Mesodermal cell (in vitro differentiated cells): ENCODE measurements at regions not wholly inside any gene's neighbourhood (a gene's known extent, or its start where the extent isn't known, plus 50 kb on each side); places are given as distances from the start of the nearest gene placed in this dataset.

Experiments
- H3K27ac ChIP-seq: 2 replicates; pipeline ENCODE4 v1.7.0; 2013; ENCODE audit warnings: mild to moderate bottlenecking, low read depth, low read length, moderate library complexity; ENCODE audit not compliant: severe bottlenecking
- H3K36me3 ChIP-seq: 2 replicates; pipeline ENCODE4 v1.7.1; 2013; ENCODE audit warnings: mild to moderate bottlenecking, low read length, moderate library complexity; ENCODE audit not compliant: control insufficient read depth, insufficient read depth
- H3K4me1 ChIP-seq: one replicate; pipeline ENCODE4 v1.7.1; 2013; ENCODE audit warnings: mild to moderate bottlenecking, low read length; ENCODE audit not compliant: insufficient read depth, control insufficient read depth, poor library complexity, severe bottlenecking
- H3K4me3 ChIP-seq: 2 replicates; pipeline ENCODE4 v1.7.0; 2013; ENCODE audit warnings: low read length, control low read depth, mild to moderate bottlenecking; ENCODE audit not compliant: insufficient read depth, poor library complexity, severe bottlenecking; ENCODE audit errors: extremely low read depth
- H3K9me3 ChIP-seq: 2 replicates; pipeline ENCODE4 v1.7.1; 2013; ENCODE audit warnings: mild to moderate bottlenecking, low read length, moderate library complexity; ENCODE audit not compliant: control insufficient read depth
- WGBS, 2 experiments: methylation state at CpG; one replicate each; pipeline ENCODE4 v1.1.5; 2013; ENCODE audit warnings: missing lambda C conversion rate in 2 of 2; ENCODE audit not compliant: insufficient coverage in 2 of 2; 5-methylcytosine and 5-hydroxymethylcytosine counted together

DNA sequence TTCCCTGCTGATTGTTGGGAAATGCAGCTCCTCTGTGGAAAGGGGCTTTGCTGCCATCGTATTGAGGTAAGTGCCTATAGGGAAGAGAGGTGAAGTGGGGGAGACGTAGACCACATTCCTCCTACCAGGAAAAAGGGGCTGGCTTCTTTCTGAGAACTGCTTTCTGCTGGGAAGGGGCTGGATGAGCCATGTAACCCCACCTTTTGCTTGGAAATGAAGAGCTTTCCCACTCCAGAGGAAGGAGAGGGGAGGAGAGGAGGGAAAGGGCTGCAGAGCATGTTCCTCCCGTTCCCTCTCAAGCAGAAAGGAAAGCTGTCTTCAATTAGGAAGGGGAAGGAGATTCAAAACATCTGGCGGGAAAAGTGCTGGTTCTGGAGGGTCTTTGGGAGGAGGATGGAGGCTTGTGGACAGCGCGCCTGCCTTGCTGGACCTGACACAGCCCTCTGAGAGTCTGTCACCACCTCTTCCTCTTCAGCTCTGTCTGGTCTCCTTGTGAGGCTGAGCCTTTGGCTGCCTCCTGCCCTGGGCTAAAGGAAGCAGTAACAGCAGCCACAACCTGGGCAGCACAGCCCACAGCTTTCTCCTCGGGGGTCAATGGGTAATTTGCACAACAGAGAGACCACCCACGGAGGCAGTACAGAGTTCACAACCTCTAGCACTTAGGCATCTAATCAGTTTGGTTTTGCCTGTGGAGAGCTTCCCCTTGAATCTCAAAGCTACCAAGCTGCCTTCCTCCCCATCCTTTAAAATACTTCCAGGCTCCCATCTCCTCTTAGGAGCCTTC is 410.0 kb upstream of the TNP1 start:
- Histone ChIP-seq H3K36me3 (no peaks in the 10 kb centered on the region), H3K4me3 (no peak overlapping the region), H3K9me3 (peaks cover 22% of the 10 kb centered on the region), H3K4me1 (no peaks in the 10 kb centered on the region), H3K27ac (no peak overlapping the region)
- WGBS, 2 experiments: 16 to 31% methylated on average over 5 of the region's 8 CpGs

- no peak overlapping the region for H3K4me3 ChIP-seq
- H3K4me1 ChIP-seq: no peaks in the 10 kb centered on the region
- peaks cover 19% of the 10 kb centered on the region for H3K9me3 ChIP-seq
- WGBS, 2 experiments: 82 to 90% methylated on average over 6 of the region's 7 CpGs
- no peak overlapping the region for H3K27ac ChIP-seq
- no peaks in the 10 kb centered on the region for H3K36me3 ChIP-seq
Observed at GRCh38 chr2:217268978-217269377, 409.1 kb upstream of the TNP1 start.

- H3K27ac ChIP-seq: no peak overlapping the region
- H3K4me1 ChIP-seq: no peaks in the 10 kb centered on the region
- no CpG with 5 or more reads among the region's 1 CpG for WGBS, 2 experiments
- no peaks in the 10 kb centered on the region for H3K36me3 ChIP-seq
- H3K4me3 ChIP-seq: no peak overlapping the region
- peaks cover 19% of the 10 kb centered on the region for H3K9me3 ChIP-seq
Observed at GRCh38 chr2:217267758-217268157, 407.9 kb upstream of the TNP1 start.

DNA sequence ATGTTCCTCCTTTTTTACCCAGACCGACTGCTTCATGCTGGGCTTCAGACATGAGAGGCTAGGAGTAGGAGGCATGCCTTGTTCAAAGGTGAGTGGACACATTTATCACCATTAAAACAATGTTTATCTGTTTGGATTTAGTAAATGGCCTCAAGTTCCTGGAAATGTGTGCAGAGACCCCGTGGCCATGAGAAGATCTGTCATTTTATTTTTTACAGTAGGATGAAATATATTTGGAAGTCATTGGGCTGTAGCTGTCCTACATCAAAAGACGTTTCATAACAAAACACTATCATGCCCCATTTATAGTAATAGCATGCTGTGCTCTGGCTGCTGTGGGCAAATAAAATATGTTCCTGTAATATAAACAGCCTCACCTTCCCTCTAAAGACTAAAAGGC is 403.9 kb upstream of the TNP1 start:
- no CpG with 5 or more reads among the region's 3 CpGs for WGBS, 2 experiments
- Histone ChIP-seq H3K4me3 (no peak overlapping the region), H3K36me3 (no peaks in the 10 kb centered on the region), H3K27ac (no peak overlapping the region), H3K4me1 (no peaks in the 10 kb centered on the region), H3K9me3 (peaks cover 19% of the 10 kb centered on the region)

DNA sequence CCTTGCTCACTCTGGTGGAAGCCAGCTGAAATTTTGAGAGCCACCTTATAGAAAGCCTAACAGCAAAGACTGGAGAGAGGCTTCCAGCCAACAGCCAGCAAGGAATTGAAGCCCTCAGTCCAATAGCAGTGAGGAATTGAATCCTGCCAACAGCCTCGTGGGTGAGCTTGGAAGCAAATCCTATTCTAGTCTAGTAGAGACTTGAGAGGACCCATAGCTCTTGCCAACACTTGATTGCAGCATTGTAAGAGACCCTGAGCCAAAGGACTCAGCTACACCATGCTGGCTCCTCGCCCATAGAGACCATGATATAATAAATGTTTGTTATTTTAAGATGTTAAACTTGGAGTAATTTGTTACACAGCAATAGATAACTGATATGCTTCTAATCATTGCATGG is 403.0 kb upstream of the TNP1 start:
- whole genome bisulfite sequencing, 2 experiments: 60% methylated on average over 1 of the region's 2 CpGs; no CpG with 5 or more reads in 1 of the 2 experiments
- H3K4me3 ChIP-seq: no peak overlapping the region

GRCh38 chr2:217261452-217261851 is 401.6 kb upstream of the TNP1 start:
- H3K4me1 ChIP-seq: no peaks in the 10 kb centered on the region
- no peaks in the 10 kb centered on the region for H3K36me3 ChIP-seq
- H3K27ac ChIP-seq: no peak overlapping the region
- H3K9me3 ChIP-seq: no peaks in the 10 kb centered on the region
- 90 to 93% methylated on average over 4 of the region's 4 CpGs for WGBS, 2 experiments
- H3K4me3 ChIP-seq: no peak overlapping the region

More for the DNA sequence above, 403.0 kb upstream of the TNP1 start:
- Histone ChIP-seq H3K36me3 (no peaks in the 10 kb centered on the region), H3K27ac (no peak overlapping the region), H3K4me1 (no peaks in the 10 kb centered on the region), H3K9me3 (peaks cover 12% of the 10 kb centered on the region)

- Histone ChIP-seq H3K36me3 (no peaks in the 10 kb centered on the region), H3K9me3 (no peaks in the 10 kb centered on the region), H3K27ac (no peak overlapping the region), H3K4me3 (no peak overlapping the region), H3K4me1 (no peaks in the 10 kb centered on the region)
- 88 to 98% methylated on average over 4 to 6 of the region's 8 CpGs for WGBS, 2 experiments
Observed at GRCh38 chr2:217260441-217261115, 400.7 kb upstream of the TNP1 start.

DNA sequence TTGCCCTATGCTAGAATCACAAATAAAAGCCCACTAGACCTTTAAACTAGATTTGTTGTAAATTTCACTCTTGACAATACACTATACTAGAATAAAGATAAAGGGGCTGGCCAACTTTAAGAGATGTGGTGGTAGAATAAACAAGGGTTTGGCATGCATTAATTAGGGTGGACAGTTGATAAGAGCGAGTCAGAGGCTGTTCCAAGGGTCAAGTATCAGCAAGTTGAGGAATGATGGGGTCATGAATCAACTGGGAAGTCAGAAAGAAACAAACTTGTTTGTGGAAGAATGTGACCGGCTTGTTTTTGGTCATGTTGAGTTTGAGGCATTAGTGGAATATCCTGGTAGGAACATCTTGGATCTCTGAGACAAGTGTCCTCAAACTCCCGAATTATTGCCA is 398.3 kb upstream of the TNP1 start:
- Histone ChIP-seq H3K36me3 (no peaks in the 10 kb centered on the region), H3K4me1 (no peaks in the 10 kb centered on the region), H3K9me3 (no peaks in the 10 kb centered on the region), H3K27ac (no peak overlapping the region), H3K4me3 (no peak overlapping the region)
- WGBS, 2 experiments: 88 to 93% methylated on average over 2 of the region's 3 CpGs

GRCh38 chr2:217256251-217256650 is 396.4 kb upstream of the TNP1 start:
- Histone ChIP-seq H3K9me3 (no peaks in the 10 kb centered on the region), H3K36me3 (no peaks in the 10 kb centered on the region), H3K27ac (no peak overlapping the region), H3K4me3 (no peak overlapping the region), H3K4me1 (no peaks in the 10 kb centered on the region)
- WGBS, 2 experiments: 32% methylated on average over 3 of the region's 3 CpGs; no CpG with 5 or more reads in 1 of the 2 experiments

DNA sequence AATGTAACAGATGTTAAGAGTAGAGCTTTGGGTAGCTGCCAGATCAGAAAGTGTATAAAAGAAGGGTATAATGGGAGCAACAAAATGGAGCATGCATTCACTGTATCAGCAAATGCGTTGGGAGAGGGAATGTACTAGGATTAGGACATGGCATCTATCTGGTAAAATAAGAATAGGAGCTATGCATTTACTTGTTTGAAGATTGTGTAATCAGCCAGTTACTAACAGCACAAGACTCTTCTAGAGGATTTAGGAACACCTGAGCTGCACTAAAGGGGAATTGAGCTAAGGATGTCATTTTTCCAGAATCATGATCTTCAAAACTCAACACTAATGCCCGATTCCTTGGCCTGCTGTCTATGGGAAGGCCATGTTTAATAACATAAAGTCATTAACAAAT is 394.2 kb upstream of the TNP1 start:
- H3K27ac ChIP-seq: no peak overlapping the region
- H3K4me1 ChIP-seq: no peaks in the 10 kb centered on the region
- H3K4me3 ChIP-seq: no peak overlapping the region
- H3K9me3 ChIP-seq: no peaks in the 10 kb centered on the region
- no peaks in the 10 kb centered on the region for H3K36me3 ChIP-seq
- 86 to 89% methylated on average over 1 of the region's 2 CpGs for WGBS, 2 experiments

DNA sequence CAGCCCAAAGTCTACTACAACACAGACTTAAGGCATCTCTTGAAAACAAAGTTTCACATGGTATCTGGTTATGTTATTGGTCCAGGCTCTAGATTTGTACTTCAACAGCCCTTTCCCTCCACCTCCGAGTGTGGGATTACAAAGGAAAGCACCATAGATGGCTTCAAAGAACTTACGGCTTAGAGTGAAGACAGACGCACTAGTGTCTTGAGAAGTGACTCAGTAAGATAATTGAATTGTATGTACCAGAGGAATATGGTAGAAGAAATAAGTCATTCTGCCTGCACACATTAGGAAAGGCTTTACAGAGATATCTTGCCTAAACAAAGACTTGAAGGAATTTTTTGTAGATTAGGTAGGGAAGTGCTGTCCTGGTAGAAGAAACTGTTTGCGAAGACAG is 392.3 kb upstream of the TNP1 start:
- Histone ChIP-seq H3K4me3 (no peak overlapping the region), H3K27ac (no peak overlapping the region), H3K4me1 (no peaks in the 10 kb centered on the region), H3K36me3 (no peaks in the 10 kb centered on the region), H3K9me3 (no peaks in the 10 kb centered on the region)
- 100% methylated on average over 1 to 3 of the region's 4 CpGs for WGBS, 2 experiments
